GM12891 (cell line): ENCODE measurements at regions not wholly inside any gene's neighbourhood (a gene's known extent, or its start where the extent isn't known, plus 50 kb on each side); places are given as distances from the start of the nearest gene placed in this dataset.

Experiments used
- POLR2A ChIP-seq: IDR thresholded peaks from 2 replicates; pipeline ENCODE4 v1.6.1; 2011; ENCODE audit warnings: low read depth, low read length, control low read depth
- POLR2AphosphoS5 ChIP-seq: IDR thresholded peaks from 2 replicates; pipeline ENCODE4 v1.6.1; 2011; ENCODE audit warnings: low read depth, low read length, control low read depth
- SPI1 ChIP-seq: IDR thresholded peaks from 2 replicates; pipeline ENCODE4 v1.6.1; 2011; ENCODE audit warnings: low read depth, low read length, control low read depth

DNA sequence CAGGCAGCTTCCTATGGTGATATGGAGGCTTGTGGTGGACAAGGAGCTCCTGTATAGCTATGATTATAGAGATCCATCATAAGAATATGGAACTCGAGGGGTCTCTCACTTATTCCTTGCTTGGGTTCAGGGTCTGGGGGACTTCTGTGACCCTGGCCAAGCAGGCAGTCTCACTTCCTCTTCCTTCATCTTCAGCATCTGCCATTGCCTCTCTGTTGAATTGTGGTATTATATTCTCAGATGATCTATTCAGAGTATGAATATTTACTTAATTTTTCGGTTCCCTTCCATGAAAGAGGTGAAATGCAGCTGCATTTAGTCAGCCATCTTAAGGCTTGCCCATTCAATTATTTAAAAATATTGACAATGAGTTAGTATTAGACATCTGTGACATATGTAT is 292.9 kb downstream of the SPIN4 start:
- TF ChIP-seq POLR2AphosphoS5 (no peak), POLR2A (no peak), SPI1 (peak; percentile 54; the same call in 1 of the 2 replicates)
